GM10266 (cell line): ENCODE measurements at regions not wholly inside any gene's neighbourhood (a gene's known extent, or its start where the extent isn't known, plus 50 kb on each side); places are given as distances from the start of the nearest gene placed in this dataset.

Source experiments
- DNase-seq: peaks from one replicate; pipeline ENCODE4 v3.0.0; 2012; ENCODE audit errors: extremely low spot score
- CTCF ChIP-seq: IDR thresholded peaks from 2 replicates; pipeline ENCODE4 v1.5.1; 2012; ENCODE audit warnings: mild to moderate bottlenecking, low read depth; ENCODE audit not compliant: control insufficient read depth, insufficient read depth; ENCODE audit errors: missing control alignments

GRCh38 chr11:122273476-122274191, 157.6 kb upstream of the BLID start:
- no peak for TF ChIP-seq CTCF
- DNase-seq = no peak

DNA sequence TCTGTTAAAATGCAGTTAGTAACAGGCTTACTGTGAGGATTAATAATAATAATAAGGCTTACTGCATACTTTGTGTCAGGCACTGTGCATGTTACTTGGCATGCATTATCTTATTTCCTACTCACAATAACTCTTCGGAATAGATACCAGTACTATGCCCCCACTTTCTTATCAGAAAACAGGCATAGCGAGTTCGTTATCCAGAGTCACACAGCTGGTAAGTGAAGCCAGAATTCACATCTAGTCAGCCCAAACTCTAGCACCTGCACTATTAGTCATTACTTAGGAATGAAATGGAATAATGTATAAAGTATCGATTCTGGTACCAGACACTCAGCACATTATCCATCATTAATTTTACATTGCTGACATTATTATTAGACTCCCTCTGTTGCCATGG, 155.7 kb upstream of the BLID start:
- no peak for TF ChIP-seq CTCF
- no peak for DNase-seq

DNA sequence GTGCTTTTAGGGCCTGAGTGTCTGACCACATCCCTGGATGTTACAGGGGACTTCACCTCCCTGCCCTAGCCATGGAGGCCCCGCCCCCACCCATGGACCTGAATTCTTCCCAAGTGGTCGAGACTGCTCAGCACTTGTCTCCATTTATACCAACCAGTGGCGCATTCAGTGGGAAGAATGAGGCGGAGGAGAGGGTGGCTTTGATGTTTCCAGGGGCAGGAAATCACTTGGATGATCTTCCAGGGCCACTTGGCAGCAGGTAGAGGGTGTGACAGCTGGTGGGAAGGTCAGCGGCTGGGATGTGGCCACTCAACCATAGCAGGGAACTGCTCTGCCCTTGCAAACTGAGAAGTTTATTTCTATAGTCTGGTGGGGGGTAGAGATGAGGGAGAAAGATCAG, 155.1 kb upstream of the BLID start:
- no peak for DNase-seq
- TF ChIP-seq CTCF = no peak

- no peak for TF ChIP-seq CTCF
- DNase-seq = no peak
Measured at GRCh38 chr11:122270535-122270934, 154.5 kb upstream of the BLID start.

GRCh38 chr11:122269824-122270223, 153.8 kb upstream of the BLID start:
- DNase-seq = no peak
- no peak for TF ChIP-seq CTCF

DNA sequence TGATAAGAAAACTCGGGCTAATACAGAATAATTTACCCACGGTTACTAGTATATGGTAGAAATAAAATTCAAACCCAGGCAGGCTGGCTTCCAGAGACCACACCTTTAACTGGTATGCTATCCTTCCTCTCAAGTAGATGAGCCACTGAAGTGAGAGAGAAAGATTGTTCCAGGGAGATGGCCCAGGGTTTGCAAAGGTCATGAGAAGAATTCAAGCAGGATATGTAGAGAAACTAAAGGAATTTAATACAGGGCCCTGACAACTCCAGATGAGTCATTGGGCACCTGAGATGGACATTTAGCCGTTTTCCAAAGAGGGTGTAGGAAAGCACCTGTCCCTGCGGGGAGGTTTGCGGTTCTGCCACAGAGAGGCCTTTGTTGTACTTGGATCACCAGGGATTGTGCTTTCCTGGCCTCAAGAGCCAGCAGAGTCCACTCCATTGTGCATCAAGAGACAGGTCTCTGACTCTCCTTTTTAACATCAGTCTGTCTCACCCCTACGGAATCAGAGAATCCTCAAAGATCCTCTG, 152.7 kb upstream of the BLID start:
- no peak for DNase-seq
- no peak for TF ChIP-seq CTCF

DNA sequence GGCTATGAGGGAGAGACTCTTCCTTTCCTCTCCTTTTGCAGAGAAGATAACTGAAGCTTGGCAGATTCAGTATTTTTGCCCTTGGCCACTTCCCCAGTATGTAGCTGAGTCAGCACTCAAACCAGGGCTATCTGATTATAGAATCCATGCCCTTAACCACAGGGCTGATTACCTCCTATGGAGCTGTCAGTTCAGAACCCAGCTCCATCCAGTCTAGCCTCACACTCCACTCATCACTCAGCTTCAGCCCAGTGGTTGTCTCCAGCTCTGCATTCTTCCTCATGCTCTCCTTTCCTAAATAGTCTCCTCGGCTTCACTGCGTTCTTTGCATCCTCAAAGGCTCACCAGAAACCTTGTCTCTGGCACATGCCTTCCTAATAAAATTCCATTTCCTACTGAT, 151.6 kb upstream of the BLID start:
- DNase-seq = no peak
- TF ChIP-seq CTCF = no peak
